Suppressor macrophage treated with lipopolysaccharide for 4 hours (primary cell): ENCODE measurements at regions not wholly inside any gene's neighbourhood (a gene's known extent, or its start where the extent isn't known, plus 50 kb on each side); places are given as distances from the start of the nearest gene placed in this dataset.
"Not testable (repeated sequence)": the region's sequence is repeated elsewhere in the genome, so short reads cannot be mapped to it uniquely, and the experiment has no call there.

Experiments
- DNase-seq: peaks from one replicate; pipeline ENCODE4 v3.0.0-alpha.2; 2020

DNA sequence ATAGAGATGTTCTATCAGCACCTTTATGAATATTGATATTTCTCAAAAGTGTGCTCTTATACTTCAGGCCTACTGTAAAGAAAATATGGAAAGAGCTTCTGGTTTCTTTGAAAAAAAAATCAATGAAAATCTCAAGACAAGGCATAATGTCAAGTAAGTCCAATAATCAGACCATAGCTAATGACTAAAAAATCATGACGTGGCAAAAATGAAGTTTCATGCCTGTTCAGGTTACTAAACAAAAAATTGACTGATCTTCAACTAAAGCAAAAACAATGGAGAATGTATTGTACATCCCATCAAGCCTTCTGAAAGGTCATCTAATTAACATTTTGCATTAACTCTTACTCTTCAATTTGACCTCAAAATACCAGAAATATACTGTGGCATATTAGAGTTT, 824.4 kb downstream of the EPHA4 start:
- DNase-seq = no peak

DNA sequence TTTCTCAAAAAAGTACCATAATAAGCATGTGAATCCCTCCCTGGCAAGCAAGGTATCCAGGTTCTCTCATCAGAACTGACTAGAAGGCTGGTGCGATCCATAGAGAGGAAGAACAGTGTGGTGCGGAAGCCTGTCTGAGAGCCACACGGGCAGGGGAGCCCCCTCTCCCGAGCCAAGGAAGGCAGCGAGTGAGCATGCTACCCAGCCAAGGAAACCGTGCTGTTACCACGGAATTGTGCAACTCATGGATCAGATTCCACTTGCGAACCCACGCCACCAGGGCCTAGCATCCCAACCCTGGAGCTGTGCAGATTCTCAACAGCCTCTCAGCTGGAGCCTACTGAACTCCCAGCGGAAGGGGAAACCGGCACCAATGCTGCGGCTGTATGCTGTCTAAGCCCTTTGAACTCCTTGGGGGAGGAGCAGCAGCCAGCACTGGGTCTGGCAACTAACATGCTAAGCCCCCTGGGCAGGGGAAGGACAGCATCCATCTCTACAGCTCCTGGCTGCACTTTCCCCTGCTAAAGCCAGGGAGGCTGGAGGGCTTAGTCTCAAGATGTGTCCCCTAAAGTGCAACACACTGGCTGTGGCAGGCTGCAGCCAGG, 823.1 kb downstream of the EPHA4 start:
- DNase-seq = no peak

DNA sequence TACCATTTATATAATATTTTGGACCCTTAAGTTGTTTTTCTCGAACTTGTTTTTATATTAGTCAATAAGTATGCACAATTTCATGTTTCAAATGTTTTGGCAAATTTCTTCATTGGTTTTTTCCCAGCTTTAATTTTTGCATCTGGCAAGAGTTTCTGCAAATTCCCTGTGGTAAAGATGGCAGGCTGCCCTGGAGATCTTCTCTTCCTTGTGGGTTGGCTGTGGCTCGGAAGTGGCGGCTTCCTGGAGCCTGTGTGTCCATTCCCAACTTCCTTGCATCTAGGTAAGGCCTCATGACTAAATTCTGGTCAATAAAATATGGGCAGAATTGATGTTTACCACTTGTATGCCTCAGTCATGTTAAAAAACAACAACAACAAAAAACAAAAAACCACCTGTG, 818.6 kb downstream of the EPHA4 start:
- no peak for DNase-seq

DNA sequence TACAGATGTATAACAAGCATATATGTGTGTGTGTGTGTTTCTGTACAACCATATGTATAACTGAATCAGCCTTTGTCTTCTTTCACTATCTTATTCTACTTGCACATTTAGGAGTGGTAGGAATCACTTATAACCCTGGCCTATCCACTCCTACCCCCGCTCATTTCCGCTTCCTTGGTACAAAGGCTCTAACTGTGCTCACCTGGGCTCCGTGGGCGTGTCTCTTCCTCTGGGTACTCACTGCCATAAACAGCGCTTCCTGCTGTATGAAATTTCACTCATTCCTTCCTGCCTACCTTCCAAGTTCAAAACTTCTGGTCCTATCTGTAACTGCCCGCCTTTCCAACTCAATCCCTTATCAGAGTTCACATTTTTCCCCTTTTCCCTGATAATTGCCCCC, 815.5 kb downstream of the EPHA4 start:
- DNase-seq = no peak

DNA sequence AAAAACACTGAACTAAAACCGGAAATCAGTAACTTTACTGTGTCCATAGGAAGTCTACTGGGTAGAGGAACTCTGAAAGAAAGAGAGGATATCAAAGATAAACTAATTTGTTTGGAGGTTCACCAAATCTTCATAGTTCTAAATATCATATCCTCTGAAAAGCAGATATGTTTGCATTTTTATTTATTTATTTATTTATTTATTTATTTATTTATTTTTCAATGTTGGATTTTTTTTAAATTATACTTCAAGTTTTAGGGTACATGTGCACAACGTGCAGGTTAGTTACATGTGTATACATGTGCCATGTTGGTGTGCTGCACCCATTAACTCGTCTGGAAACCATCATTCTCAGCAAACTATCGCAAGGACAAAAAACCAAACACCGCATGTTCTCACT, 813.7 kb downstream of the EPHA4 start:
- not testable (repeated sequence) for DNase-seq

DNA sequence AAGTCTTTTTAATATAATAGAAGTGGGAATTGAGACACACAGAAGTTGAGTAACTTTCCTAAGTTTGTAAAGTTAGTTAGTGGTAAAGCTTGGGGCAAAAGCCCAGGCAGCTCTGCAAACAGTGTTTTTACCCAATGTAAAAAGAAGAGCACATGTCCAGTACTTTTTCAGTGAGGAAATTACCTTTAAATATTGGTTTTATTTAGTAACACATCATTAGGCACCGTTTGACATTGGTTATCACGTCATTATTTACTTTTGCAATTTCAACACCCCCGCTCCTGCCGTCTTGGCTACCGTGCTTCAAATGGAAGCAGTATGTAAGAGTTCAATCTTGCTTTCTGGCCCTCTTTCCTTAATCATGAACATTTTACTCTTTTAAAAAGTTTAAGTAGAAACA, 807.9 kb downstream of the EPHA4 start:
- DNase-seq = no peak

DNA sequence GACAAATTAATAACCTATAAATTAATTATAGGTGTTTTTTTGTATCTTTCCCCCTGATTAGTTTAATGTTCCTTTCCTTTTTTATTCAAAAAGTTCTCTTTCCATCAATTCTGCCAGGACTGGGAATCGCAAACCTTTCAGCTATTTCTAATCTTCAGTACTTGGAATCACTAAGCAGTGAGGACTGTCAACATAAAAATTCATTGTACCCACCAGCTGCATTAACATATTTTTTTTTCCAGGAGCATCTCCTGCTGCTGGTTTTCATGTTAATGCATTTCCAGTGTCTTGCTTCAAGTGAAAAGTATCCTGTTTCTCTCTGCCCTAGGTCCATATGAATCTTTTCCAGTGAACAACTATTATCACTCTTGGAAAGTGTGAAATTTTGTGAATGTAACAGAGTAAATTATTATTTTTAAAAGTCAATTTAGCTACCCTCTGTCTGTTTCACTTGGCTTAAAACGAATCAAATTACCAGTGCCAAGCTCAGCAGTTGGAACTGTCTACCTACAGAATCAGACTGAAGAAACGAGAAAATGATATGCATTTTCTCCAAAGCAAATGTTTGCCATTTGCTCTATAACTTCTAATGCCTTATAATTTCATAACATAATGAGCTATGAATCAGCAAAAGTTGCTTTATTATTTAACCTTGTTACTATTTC, 804.4 kb downstream of the EPHA4 start:
- DNase-seq = no peak

DNA sequence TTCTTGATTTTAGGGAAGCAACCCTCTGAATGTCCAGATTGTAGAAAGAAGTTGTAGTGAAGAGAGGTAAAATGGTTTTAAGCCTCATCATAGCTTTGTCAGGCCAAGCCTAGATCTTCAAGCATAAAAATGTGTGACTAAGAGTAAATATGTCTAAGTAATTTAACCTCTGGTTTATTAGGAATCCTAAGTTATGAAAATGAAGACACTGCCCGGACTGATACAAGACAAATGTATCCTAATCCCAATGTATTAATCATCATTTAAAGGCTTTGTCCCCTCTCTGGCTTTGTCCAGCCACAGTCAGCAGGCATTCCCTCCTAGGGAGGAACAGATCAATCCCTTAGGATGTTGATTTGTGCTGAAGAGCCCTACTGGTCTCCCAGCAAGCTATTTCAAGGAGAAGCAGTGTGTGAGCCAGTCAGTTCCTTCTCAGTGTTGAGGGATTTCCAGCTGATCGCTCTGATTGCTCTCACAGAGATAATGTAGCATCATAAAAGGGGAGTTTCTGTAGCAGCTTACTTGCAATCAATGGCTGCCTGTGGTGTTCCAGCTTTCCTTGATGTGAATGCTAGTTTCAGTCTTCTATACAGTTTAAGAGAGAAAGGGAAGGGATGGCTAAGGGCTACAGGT, 796.1 kb downstream of the EPHA4 start:
- no peak for DNase-seq

DNA sequence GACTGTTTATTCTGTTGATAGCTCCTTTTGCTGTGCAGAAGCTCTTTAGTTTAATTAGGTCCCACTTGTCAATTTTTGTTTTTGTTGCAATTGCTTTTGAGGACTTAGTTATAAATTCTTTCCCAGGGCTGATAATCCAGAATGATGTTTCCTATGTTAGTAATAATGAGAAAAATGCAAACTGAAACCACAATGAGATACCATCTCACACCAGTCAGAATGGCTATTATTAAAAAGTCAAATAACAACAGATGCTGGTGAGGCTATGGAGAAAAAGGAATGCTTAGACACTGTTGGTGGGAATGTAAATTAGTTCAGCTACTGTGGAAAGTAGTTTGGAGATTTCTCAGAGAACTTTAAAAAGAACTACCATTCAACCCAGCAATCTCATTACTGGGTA, 793.0 kb downstream of the EPHA4 start:
- not testable (repeated sequence) for DNase-seq

DNA sequence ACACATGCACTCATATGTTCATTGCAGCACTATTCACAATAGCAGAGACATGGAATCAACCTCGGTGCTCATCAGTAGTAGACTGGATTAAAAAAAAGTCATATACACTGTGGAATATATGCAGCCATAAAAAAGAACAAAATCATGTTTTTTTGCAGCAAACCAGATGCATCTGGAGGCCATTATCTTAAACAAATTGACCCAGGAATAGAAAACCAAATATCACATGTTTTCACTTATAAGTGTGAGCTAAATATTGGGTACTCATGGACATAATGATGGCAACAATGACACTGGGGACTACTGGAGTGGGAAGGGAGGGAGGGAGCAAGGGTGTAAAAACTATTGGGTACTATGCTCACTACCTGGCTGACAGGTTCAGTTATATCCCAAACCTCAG, 792.6 kb downstream of the EPHA4 start:
- no peak for DNase-seq

DNA sequence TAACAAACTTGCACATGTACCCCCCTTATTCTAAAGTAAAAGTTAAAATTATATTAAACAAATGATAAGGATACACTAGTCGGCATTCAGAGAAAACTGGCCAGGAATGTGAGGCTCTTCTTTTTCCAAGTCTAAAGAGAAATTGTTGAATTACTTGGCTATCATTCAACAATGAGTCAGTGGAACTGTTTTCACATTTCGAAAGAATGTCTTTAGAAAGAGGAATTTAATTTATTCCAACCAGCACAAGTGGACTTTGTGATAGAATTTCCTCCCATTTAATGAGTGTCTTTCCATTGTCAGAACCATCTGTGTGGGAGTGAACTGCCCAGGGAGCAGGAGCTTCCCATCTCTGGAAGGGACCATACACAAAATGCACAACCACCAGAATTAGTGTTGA, 792.2 kb downstream of the EPHA4 start:
- DNase-seq = no peak

DNA sequence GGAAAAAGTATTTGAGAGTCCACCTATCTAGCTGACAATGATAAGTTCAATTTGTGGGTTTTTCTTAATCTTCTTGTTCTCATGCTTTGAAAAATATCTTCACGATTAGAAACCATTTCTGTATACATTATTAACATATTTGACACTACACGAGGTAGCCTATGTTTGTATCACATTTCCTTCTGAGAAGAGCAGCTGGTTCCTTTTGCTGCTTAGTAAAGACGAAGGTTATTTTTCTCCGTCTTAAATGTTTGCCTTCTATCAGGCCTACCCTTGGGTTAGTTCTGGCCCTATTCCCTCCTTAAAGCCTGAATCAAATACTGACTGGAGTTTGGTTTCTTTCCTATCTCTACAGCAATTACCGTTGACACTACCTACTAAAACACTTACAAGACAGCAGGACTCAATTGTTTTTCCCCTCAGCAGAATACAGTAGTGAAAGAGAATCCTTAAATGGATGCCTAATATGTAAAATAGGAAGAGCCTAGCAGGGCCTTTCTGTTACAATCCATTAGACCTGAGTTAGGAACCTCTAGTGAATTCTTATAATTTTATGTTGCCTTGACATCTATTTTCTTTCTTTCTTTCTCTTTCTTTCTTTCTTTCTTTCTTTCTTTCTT, 790.4 kb downstream of the EPHA4 start:
- no peak for DNase-seq

DNA sequence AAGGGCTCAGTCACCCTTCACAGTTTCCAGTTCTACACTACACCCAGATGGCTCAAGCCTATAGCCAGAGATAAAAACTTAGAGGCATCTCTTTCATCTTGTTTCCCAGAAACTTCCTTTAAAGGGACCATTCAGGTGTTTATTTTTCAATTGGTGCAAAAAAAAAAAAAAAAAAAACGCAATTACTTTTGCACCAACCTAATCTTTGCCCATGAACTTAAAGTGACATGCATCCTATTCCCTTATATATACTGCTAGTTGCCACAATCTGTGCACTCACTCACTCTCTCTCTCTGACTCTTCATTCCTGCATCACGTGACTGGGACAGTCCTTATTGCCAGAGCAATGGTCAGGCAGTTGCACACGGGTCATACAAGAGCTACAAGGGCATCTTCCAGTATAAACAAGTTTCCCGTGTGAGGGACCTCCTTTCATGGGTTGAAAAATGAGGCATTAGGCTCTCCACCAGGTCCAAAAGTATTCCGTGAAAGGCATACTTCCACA, 789.4 kb downstream of the EPHA4 start:
- no peak for DNase-seq

DNA sequence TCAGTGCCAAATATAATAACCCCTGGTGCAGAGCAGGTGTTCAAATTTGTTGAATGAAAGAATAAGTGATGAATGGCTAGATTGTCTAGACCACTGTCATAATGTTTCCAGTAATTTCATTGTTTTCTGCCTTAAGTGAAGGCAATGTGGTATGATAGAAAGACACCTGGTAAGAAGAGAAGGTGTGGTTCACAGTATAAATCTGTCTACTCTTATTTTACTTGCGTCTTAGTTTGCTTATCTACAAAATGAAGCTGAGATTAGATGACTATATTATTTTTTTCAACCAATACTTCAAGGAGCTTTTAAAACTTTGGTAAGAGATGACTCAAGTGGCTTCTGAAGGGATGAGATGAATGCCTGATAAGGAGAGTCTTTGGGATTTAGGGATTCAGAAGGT, 788.4 kb downstream of the EPHA4 start:
- DNase-seq = no peak

DNA sequence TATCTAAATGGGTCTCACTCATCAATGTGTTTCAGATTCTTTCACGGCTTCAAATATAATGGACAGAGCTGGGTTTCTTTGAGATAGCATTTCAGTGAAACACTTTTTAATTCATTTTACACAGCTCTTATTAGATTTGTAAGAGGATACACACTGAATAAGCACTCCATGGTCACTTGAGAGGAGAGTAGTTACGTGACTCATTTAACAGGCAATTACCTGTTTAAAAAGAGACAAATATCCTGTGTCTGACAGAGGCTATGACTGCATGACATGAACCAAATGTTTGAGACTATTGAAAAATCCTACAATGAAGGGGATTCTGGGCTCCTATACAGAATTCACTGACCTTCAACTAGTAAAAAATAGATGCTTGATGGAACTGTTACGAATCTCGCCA, 786.9 kb downstream of the EPHA4 start:
- no peak for DNase-seq

DNA sequence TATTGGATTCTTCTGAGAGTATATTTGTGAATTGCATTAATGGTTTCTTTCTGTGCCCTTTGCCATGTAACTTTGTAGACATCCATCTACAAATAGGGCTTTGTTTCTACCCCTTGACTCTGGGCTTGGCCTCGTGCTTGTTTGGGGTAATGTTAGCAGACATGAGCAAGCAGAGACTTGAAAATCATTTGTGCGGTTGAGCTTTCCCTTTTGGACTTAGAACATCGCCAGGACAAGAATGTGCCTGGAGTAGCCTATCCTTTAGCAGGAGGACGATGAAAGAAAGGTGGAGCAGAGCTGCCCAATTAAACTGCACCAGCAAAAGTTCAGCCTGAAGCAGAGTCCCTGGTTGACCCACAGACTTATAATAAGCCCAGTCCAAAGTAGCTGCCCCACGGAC, 785.9 kb downstream of the EPHA4 start:
- DNase-seq = no peak

DNA sequence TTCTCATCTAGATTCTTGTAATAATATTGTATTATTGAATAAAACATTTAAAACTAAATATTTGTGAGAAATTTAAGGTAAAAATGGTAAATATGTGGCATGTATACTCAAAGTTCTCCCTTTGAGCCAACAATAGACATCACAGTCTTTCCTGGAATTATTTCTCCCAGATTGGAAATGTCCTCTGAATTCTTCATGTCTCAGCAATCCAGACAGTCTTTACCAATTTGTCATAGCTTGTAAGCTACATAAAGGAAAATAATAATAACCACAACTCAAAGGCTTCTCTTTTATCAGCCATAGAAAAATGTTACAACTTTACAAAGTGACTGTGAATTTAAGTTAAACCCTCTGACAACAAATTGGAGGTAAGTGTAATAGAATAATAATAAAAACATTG, 784.9 kb downstream of the EPHA4 start:
- no peak for DNase-seq

DNA sequence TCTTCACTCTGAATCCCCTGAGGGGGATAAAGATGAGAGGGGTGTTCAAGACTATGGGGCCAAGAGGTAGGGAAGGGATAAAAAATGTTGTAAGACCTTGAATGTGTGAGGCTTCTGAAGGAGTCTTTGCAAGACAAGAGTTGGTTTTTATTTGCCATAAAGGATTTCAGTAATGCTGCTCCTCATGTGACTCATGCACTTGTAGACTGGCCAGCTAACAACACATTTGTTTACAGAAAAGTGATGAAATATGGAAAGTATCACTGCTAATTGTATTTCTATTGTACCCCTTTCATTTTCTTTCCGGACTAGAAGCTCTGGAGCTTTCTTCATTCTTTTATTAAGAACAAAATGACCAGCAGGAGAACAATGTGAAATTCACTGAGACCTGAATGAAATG, 782.1 kb downstream of the EPHA4 start:
- DNase-seq = no peak

DNA sequence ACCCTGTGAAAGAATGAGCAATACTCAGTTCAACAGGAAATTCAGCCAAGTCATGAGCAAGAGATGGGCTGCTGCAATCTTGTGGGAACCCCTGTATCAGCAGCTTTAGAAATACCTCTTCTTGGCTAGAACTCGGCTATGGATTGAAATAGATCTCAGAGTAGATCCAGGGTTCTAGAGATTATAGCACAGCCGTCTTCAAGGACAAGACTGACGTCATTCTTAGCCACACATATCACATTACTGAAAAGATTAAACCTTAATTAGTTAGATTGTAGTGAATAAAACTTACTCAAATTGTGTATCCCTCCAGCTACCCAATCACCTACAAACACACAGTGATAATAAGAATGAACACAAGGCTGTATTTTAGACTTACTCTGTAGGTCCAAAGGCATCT, 776.4 kb downstream of the EPHA4 start:
- no peak for DNase-seq

DNA sequence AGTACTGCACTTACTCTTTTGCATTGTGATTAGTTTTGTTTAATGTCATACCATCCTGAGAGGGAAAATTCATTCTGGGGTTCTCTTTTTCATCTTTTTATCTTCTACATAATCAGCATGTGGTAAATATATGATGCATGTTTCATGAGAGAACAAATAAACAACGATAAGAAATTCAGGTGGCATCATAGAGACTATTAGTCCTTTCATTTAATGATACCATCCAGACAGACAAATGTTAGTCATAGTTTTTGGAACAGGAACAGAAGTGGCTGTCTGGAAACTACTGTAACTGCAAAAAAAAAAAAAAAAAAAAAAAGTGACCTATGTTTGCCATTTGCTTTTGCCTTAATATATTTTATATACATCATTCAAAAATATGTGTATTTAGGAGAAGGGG, 761.0 kb downstream of the EPHA4 start:
- no peak for DNase-seq

DNA sequence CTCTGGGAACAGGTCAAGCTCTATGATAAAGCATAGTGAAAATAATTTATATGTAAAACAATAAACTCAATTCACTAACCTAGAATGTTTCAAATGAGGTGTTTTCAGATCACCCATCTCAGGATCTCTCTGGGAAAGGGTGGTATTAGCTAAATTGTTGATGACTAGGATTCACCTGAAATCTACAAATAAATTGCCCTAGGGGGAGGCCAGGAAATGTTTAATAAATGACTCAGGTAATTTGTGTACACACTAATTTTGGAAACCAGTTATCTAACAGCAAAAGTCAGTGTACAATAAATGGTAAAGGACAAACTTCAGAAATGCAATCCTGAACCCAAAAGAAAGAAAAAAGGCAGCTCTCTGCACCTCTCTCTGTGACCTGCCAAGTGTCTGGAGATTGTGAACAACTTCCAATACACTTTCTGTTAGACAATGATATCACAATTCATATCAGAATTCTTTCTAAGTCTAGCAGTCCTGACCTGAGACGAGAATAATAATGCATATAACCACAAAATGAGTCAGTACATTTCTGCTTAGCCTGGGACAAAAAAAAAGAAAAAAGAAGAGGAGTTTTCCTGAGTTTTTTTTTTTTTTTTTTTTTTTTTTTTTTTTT, 760.0 kb downstream of the EPHA4 start:
- DNase-seq = no peak

DNA sequence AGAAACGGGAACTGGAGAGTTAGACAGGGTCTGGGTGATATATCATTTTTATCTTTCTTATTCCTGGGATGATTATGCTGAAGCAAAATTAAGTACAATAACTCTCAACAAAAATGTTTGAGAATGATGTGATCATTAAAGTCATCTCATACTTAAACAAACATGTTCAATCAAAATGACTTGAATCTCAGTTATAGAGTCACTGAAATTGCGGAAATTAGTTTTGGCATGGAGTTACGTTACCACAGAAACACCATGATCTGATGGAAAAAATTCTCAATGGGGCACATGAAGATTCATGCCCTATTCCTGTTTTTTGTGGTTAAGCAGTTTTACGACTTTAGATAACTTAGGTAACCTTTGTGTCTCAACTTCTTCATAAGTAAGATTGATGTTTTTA, 757.7 kb downstream of the EPHA4 start:
- no peak for DNase-seq

DNA sequence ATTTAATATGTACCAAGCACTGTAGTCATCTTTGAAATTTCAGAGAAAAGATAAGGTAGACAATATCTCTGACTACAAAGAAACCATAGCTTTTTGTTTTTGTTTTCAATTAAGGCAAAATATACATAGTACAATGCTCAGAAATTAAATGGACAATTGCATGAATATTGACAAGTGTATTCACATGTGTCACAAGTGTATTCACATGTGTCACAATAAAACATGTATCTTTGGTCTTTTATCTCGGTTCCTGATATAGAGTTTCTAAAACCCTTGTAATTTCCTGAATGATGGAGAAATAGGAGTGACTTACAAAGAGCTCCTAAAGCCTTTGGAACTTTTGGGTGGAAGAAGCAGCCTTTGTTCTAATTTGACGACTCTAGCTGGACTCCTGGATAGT, 756.4 kb downstream of the EPHA4 start:
- no peak for DNase-seq

DNA sequence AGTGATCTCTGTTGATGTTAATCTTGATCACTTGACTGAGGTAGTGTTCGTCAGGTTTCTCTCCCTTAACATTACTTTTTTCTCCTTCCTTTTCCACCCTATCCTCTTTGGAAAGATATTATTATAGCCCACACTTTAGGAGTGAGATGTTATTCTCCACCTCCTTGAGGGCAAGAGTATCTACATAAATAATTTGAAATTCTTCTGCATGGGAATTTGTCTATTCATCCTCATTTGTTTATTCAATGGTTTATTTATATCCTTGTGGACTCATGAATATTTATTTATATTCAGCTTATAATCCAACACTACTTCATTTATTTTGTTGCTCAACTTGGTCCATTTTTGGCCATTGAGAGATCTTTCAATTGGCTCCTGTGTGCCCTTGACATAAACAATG, 750.4 kb downstream of the EPHA4 start:
- no peak for DNase-seq
